Stomach smooth muscle (tissue), 2 donors: ENCODE measurements at regions not wholly inside any gene's neighbourhood (a gene's known extent, or its start where the extent isn't known, plus 50 kb on each side); places are given as distances from the start of the nearest gene placed in this dataset.
"Not testable (repeated sequence)": the region's sequence is repeated elsewhere in the genome, so short reads cannot be mapped to it uniquely, and the experiment has no call there.

ENCODE experiments used
- H3K27ac ChIP-seq: one replicate; pipeline ENCODE4 v1.7.0; 2013; ENCODE audit warnings: mild to moderate bottlenecking, low read length, inconsistent platforms
- H3K27me3 ChIP-seq, 2 donors: one replicate each; pipeline ENCODE4 v1.7.0; 2013; ENCODE audit warnings: low read length in 2 of 2; ENCODE audit not compliant: insufficient read depth in 2 of 2, control insufficient read depth in 1 of 2
- H3K36me3 ChIP-seq, 2 donors: one replicate each; pipeline ENCODE4 v1.7.0; 2013; ENCODE audit warnings: low read length in 2 of 2; ENCODE audit not compliant: control insufficient read depth in 2 of 2, insufficient read depth in 2 of 2
- H3K4me1 ChIP-seq: one replicate; pipeline ENCODE4 v1.7.0; 2013; ENCODE audit warnings: low read length; ENCODE audit not compliant: control insufficient read depth, insufficient read depth
- H3K4me3 ChIP-seq, 2 donors: one replicate each; pipeline ENCODE4 v1.7.0; 2013; ENCODE audit warnings: low read length in 2 of 2
- H3K9ac ChIP-seq, 2 donors: one replicate each; pipeline ENCODE4 v1.7.0; 2013; ENCODE audit warnings: low read length in 2 of 2, mild to moderate bottlenecking in 1 of 2
- H3K9me3 ChIP-seq, 2 donors: one replicate each; pipeline ENCODE4 v1.7.0; 2013; ENCODE audit warnings: low read length in 2 of 2; ENCODE audit not compliant: control insufficient read depth in 2 of 2
- donor health status: healthy.
- donor health status: Pancreatic carcinoma.

DNA sequence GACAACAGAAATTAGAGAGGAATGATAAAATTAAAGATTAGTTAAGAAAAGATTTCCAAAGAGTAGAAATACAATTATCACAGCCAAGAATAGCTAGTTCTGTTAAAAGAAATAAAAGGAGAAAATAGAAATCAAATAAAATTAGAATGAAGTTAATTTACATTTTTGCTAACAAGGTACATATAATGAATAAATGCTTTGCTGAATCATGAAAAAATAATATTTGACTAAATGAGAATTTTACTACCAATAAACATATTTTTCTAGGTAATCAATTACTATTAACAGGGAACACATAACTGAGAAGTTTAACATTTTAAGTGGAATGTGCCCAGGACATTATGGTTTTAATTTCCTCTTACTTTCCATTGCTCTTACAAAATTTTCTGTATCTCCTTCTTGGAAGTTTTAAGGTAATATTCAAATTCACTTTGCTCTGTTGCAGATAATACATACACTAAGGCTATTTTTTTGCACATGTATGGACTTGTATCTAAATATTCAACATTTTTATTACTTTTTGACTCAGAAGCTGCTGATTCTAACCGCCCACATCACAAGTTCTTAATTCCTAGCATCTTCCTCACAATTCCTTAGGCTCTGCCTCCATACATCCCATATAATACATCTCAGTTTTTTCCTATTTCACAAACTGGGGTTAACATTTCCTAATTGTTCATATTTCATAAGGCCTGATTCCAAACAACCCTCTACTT is 870.7 kb upstream of the INTU start:
- H3K4me3 ChIP-seq = no peak overlapping the region
- H3K27ac ChIP-seq = no peak overlapping the region
- H3K9me3 ChIP-seq = no peaks in the 10 kb centered on the region
- no peak overlapping the region for H3K9ac ChIP-seq
- H3K27me3 ChIP-seq = no peaks in the 10 kb centered on the region
- H3K36me3 ChIP-seq = no peaks in the 10 kb centered on the region
- H3K4me1 ChIP-seq = no peaks in the 10 kb centered on the region

DNA sequence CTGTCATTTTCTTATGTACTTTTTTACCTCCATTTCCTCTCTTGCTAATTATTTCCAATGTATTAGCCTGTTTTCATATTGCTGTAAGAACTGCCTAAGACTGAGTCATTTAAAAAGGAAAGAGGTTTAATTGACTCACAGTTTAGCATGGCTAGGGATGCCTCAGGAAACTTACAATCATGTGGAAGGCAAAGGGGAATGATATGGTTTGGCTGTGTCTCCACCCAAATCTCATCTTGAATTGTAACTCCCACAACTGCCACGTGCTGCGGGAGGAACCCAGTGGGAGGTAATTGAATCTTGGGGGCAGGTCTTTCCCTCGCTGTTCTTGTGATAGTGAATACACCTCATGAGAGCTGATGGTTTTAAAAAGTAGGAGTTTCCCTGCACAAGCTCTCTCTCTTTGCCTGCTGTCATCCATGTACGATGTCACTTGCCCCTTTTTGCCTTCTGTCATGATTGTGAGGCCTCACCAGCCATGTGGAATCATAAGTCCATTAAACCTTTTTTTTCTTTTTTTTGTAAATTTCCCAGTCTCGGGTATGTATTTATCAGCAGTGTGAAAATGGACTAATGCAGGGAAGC is 870.0 kb upstream of the INTU start:
- Histone ChIP-seq H3K27ac (no peak overlapping the region), H3K4me3 (no peak overlapping the region), H3K27me3 (no peaks in the 10 kb centered on the region), H3K4me1 (no peaks in the 10 kb centered on the region), H3K9me3 (no peaks in the 10 kb centered on the region), H3K9ac (no peak overlapping the region), H3K36me3 (no peaks in the 10 kb centered on the region)

DNA sequence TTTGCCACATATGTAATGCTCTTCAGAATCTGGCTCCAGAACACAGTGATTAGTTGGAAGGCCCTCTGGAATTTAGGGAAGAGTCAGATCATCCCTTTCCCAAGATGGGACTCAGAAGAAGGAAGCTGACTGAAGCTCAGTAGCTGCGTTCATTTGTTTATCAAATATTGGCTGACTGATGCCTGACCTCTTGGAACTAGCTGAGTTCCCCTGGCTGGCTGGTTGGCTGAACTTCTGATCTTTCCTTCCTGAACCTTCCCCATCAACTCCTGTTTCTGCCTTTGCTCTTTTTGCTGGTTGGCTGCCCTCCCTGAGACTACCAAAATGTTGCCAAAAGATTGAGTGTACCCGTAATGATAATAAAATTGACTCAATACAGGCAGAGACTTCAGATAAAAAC is 866.5 kb upstream of the INTU start:
- H3K4me3 ChIP-seq = no peak overlapping the region
- H3K27ac ChIP-seq = no peak overlapping the region
- H3K36me3 ChIP-seq = no peaks in the 10 kb centered on the region
- no peaks in the 10 kb centered on the region for H3K4me1 ChIP-seq
- H3K9ac ChIP-seq = no peak overlapping the region
- H3K27me3 ChIP-seq = no peaks in the 10 kb centered on the region
- H3K9me3 ChIP-seq = no peaks in the 10 kb centered on the region

- Histone ChIP-seq H3K27me3 (no peaks in the 10 kb centered on the region), H3K4me3 (no peak overlapping the region), H3K9ac (no peak overlapping the region), H3K4me1 (peaks cover 2% of the 10 kb centered on the region), H3K27ac (no peak overlapping the region), H3K9me3 (no peaks in the 10 kb centered on the region), H3K36me3 (no peaks in the 10 kb centered on the region)
These were observed 864.4 kb upstream of the INTU start for GRCh38 chr4:126768338-126768737.

- H3K9ac ChIP-seq, H3K4me3 ChIP-seq, H3K36me3 ChIP-seq, H3K27me3 ChIP-seq, H3K4me1 ChIP-seq, H3K27ac ChIP-seq, H3K9me3 ChIP-seq: not testable (repeated sequence)
These were observed 861.8 kb upstream of the INTU start for GRCh38 chr4:126770811-126771553.

GRCh38 chr4:126771618-126772017 is 861.1 kb upstream of the INTU start:
- not testable (repeated sequence) for H3K4me3 ChIP-seq, H3K36me3 ChIP-seq, H3K9me3 ChIP-seq, H3K9ac ChIP-seq, H3K4me1 ChIP-seq, H3K27ac ChIP-seq, H3K27me3 ChIP-seq

GRCh38 chr4:126772662-126773061 is 860.1 kb upstream of the INTU start:
- Histone ChIP-seq H3K9ac (no peak overlapping the region), H3K4me3 (no peak overlapping the region), H3K27ac (no peak overlapping the region), H3K27me3 (no peaks in the 10 kb centered on the region), H3K9me3 (no peaks in the 10 kb centered on the region), H3K36me3 (no peaks in the 10 kb centered on the region), H3K4me1 (peaks cover 2% of the 10 kb centered on the region)

GRCh38 chr4:126775485-126776106 is 857.2 kb upstream of the INTU start:
- Histone ChIP-seq H3K9ac (no peak overlapping the region), H3K9me3 (no peaks in the 10 kb centered on the region), H3K27me3 (no peaks in the 10 kb centered on the region), H3K4me1 (peaks cover 2% of the 10 kb centered on the region), H3K4me3 (no peak overlapping the region), H3K27ac (no peak overlapping the region), H3K36me3 (no peaks in the 10 kb centered on the region)

- Histone ChIP-seq H3K9ac (no peak overlapping the region), H3K9me3 (no peaks in the 10 kb centered on the region), H3K4me1 (peaks cover 2% of the 10 kb centered on the region), H3K27me3 (no peaks in the 10 kb centered on the region), H3K4me3 (no peak overlapping the region), H3K27ac (no peak overlapping the region), H3K36me3 (no peaks in the 10 kb centered on the region)
These were observed 856.4 kb upstream of the INTU start for GRCh38 chr4:126776361-126776760.

DNA sequence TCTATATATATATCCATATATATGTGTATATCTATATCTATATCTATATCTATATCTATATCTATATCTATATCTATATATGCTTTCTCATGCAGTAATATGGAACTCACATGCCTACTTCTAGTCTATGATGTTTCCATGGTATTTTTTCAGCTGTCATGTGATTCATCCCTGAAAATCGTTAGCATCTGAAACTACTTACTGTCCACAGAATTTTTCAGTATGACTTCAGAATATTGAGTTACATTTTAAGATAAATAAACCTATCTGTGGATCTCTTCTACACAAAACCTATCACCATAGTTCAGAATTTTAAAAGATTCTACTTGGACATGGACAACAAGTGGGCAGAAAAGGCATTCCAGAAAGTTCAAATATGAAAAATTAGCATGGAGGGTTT is 855.1 kb upstream of the INTU start:
- Histone ChIP-seq H3K36me3 (no peaks in the 10 kb centered on the region), H3K4me3 (no peak overlapping the region), H3K4me1 (peaks cover 2% of the 10 kb centered on the region), H3K27me3 (no peaks in the 10 kb centered on the region), H3K27ac (no peak overlapping the region), H3K9me3 (no peaks in the 10 kb centered on the region), H3K9ac (no peak overlapping the region)
